Ectodermal cell (in vitro differentiated cells): ENCODE measurements at regions not wholly inside any gene's neighbourhood (a gene's known extent, or its start where the extent isn't known, plus 50 kb on each side); places are given as distances from the start of the nearest gene placed in this dataset.
"Not testable (repeated sequence)": the region's sequence is repeated elsewhere in the genome, so short reads cannot be mapped to it uniquely, and the experiment has no call there.

Source experiments
- H3K27ac ChIP-seq: 2 replicates; pipeline ENCODE4 v1.7.0; 2013; ENCODE audit warnings: mild to moderate bottlenecking, low read depth, low read length; ENCODE audit not compliant: insufficient read depth, poor library complexity, severe bottlenecking
- H3K27me3 ChIP-seq: 2 replicates; pipeline ENCODE4 v1.7.0; 2013; ENCODE audit warnings: mild to moderate bottlenecking, low read length; ENCODE audit not compliant: insufficient read depth, control insufficient read depth, poor library complexity, severe bottlenecking
- H3K36me3 ChIP-seq: one replicate; pipeline ENCODE4 v1.7.0; 2013; ENCODE audit warnings: low read length; ENCODE audit not compliant: control insufficient read depth, insufficient read depth
- H3K4me1 ChIP-seq: one replicate; pipeline ENCODE4 v1.7.0; 2013; ENCODE audit warnings: low read length; ENCODE audit not compliant: control insufficient read depth, insufficient read depth
- H3K4me3 ChIP-seq: 2 replicates; pipeline ENCODE4 v1.7.0; 2013; ENCODE audit warnings: low read depth, low read length, control low read depth; ENCODE audit not compliant: insufficient read depth
- H3K9me3 ChIP-seq: 2 replicates; pipeline ENCODE4 v1.7.0; 2013; ENCODE audit warnings: mild to moderate bottlenecking, low read length, moderate library complexity; ENCODE audit not compliant: control insufficient read depth
- WGBS, 2 experiments: methylation state at CpG; one replicate each; pipeline ENCODE4 v1.1.7; 2013; ENCODE audit warnings: missing lambda C conversion rate in 2 of 2; 5-methylcytosine and 5-hydroxymethylcytosine counted together

GRCh38 chr3:20569310-20569709, 383.3 kb upstream of the SGO1 start:
- Histone ChIP-seq H3K27me3 (no peaks in the 10 kb centered on the region), H3K4me3 (no peak overlapping the region), H3K27ac (no peak overlapping the region), H3K4me1 (no peaks in the 10 kb centered on the region), H3K9me3 (no peaks in the 10 kb centered on the region), H3K36me3 (no peaks in the 10 kb centered on the region)
- WGBS, 2 experiments = 63 to 65% methylated on average over 1 to 2 of the region's 2 CpGs

DNA sequence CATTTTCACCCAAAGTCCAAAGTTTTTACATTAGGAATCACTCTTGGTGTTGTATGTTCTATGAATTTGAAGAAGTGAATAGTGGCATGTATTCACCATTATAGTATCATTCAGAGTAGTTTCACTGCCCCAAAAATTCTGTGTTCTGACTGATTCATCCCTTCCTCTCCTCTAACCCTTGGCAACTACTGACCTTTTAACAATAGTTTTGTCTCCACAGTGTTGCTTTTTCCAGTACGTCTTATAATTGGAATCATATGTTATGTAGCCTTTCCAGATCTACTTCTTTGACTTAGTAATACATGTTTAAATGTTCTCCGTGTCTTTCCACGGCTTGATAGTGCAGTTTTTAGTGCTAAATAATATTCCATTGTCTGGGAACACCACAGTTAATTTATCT, 379.0 kb upstream of the SGO1 start:
- no peak overlapping the region for H3K27ac ChIP-seq
- H3K4me3 ChIP-seq = no peak overlapping the region
- no peaks in the 10 kb centered on the region for H3K4me1 ChIP-seq
- whole genome bisulfite sequencing, 2 experiments = 88 to 100% methylated on average over 2 of the region's 3 CpGs
- no peaks in the 10 kb centered on the region for H3K27me3 ChIP-seq
- no peaks in the 10 kb centered on the region for H3K36me3 ChIP-seq
- no peaks in the 10 kb centered on the region for H3K9me3 ChIP-seq

- no peaks in the 10 kb centered on the region for H3K4me1 ChIP-seq
- H3K36me3 ChIP-seq = no peaks in the 10 kb centered on the region
- no peaks in the 10 kb centered on the region for H3K9me3 ChIP-seq
- H3K4me3 ChIP-seq = no peak overlapping the region
- H3K27me3 ChIP-seq = no peaks in the 10 kb centered on the region
- WGBS, 2 experiments = 91 to 93% methylated on average over 2 of the region's 2 CpGs
- no peak overlapping the region for H3K27ac ChIP-seq
These were observed 378.0 kb upstream of the SGO1 start for GRCh38 chr3:20563985-20564384.

DNA sequence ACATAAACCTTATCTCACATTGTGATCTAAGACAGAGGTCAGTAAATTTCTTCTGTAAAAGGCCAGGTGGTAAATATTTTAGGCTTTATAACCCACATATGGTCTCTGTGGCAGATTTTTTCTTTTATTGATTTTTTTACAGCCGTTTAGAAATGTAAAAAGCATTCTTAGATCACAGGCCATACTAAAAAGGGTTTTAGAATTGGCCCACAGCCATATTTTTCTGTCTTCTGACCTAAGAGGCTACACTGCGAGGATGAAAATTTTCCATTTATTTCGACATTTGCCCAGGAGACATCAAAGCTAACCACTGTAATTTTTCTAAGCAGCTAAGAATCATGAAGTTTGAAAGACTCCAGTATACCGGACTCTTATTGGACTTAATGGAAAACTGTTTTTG, 377.2 kb upstream of the SGO1 start:
- H3K36me3 ChIP-seq = no peaks in the 10 kb centered on the region
- H3K4me1 ChIP-seq = no peaks in the 10 kb centered on the region
- H3K27ac ChIP-seq = no peak overlapping the region
- H3K4me3 ChIP-seq = no peak overlapping the region
- no peaks in the 10 kb centered on the region for H3K9me3 ChIP-seq
- H3K27me3 ChIP-seq = no peaks in the 10 kb centered on the region
- WGBS, 2 experiments = 95 to 97% methylated on average over 4 of the region's 4 CpGs

DNA sequence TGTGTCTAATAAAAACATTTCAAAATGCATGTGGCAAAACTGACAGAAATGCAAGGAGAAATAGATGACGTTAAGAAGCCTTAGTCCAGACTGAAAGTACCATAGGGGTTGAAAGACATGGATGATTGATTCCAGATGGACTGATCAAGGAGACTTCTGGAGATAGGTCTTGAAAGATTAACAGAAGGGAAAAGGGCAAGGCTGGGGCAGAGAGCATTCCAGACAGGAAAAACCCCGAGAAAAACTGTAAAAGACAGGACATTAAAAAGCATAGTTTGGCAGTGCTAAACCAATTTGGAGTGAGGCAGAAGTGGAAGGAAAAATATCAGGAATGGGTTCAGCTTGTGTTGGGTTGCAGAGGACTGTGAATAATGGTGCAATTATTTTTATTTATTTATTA, 375.2 kb upstream of the SGO1 start:
- Histone ChIP-seq H3K27me3 (no peaks in the 10 kb centered on the region), H3K9me3 (no peaks in the 10 kb centered on the region), H3K4me3 (no peak overlapping the region), H3K27ac (no peak overlapping the region), H3K4me1 (no peaks in the 10 kb centered on the region), H3K36me3 (no peaks in the 10 kb centered on the region)
- 89 to 93% methylated on average over 2 of the region's 2 CpGs for WGBS, 2 experiments

DNA sequence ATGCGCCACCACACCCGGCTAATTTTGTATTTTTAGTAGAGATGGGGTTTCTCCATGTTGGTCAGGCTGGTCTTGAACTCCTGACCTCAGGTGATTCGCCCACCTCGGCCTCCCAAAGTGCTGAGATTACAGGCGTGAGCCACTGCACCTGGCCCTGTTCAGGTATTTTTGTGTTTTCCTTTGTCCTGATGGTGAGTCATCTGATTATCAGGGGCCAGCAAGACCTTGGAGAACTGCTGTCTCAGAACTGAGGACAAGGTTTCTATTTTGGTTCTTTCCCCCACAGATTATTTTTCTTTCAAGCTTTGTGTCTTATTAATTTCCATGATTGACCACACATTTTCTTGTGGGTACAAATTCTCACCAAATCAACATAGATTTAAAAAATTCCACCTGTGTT, 374.4 kb upstream of the SGO1 start:
- H3K4me1 ChIP-seq = not testable (repeated sequence)

GRCh38 chr3:20558161-20558560, 372.2 kb upstream of the SGO1 start:
- WGBS, 2 experiments = 89 to 93% methylated on average over 1 of the region's 2 CpGs
- Histone ChIP-seq H3K27ac (no peak overlapping the region), H3K4me1 (peaks cover 3% of the 10 kb centered on the region), H3K27me3 (no peaks in the 10 kb centered on the region), H3K36me3 (no peaks in the 10 kb centered on the region), H3K4me3 (no peak overlapping the region), H3K9me3 (no peaks in the 10 kb centered on the region)

More for the DNA sequence above, 374.4 kb upstream of the SGO1 start:
- H3K27ac ChIP-seq, H3K27me3 ChIP-seq, H3K4me3 ChIP-seq, H3K36me3 ChIP-seq, H3K9me3 ChIP-seq: not testable (repeated sequence)
- 93 to 96% methylated on average over 3 to 5 of the region's 5 CpGs for WGBS, 2 experiments

DNA sequence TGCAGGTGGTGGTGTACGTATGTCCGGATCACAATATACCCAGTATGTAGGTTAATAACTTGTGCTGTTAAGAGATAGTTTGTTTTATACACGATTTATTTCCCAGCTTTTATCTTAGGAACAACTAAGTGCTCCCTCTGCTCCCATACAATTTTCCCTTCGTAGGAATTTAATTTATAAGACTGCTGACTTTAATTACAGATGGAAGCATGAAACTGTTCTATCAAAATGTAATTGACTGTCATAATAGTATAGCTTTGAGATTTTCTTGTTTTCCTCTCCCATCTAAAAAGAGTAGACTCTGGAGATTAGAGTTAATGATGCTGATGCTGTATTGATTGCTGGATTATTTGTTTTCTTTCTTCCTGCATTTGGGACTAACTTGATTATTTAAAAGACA, 370.7 kb upstream of the SGO1 start:
- Histone ChIP-seq H3K4me1 (peaks cover 3% of the 10 kb centered on the region), H3K4me3 (no peak overlapping the region), H3K27me3 (no peaks in the 10 kb centered on the region), H3K36me3 (no peaks in the 10 kb centered on the region), H3K9me3 (no peaks in the 10 kb centered on the region), H3K27ac (no peak overlapping the region)
- WGBS, 2 experiments = 100% methylated on average over 3 of the region's 4 CpGs; no CpG with 5 or more reads in 1 of the 2 experiments

- H3K27ac ChIP-seq = no peak overlapping the region
- peaks cover 3% of the 10 kb centered on the region for H3K4me1 ChIP-seq
- H3K27me3 ChIP-seq = no peaks in the 10 kb centered on the region
- WGBS, 2 experiments = 93 to 94% methylated on average over 16 of the region's 16 CpGs
- no peaks in the 10 kb centered on the region for H3K9me3 ChIP-seq
- H3K36me3 ChIP-seq = no peaks in the 10 kb centered on the region
- H3K4me3 ChIP-seq = no peak overlapping the region
These were observed 366.7 kb upstream of the SGO1 start for GRCh38 chr3:20552605-20553275.

GRCh38 chr3:20547361-20548269, 361.6 kb upstream of the SGO1 start:
- H3K9me3 ChIP-seq, H3K27me3 ChIP-seq, H3K36me3 ChIP-seq, H3K4me3 ChIP-seq, H3K27ac ChIP-seq, H3K4me1 ChIP-seq: not testable (repeated sequence)
- WGBS, 2 experiments = 95% methylated on average over 31 to 35 of the region's 35 CpGs
